ENCODE measurements at regions not wholly inside any gene's neighbourhood (a gene's known extent, or its start where the extent isn't known, plus 50 kb on each side); places are given as distances from the start of the nearest gene placed in this dataset.

GRCh38 chr11:109120341-109120740, 301.6 kb upstream of the C11orf87 start:
- intact Hi-C loops (cut with DNase I; ENCODE audit: low total_unique reads) = no loop called here
- Histone ChIP-seq H3K27ac (no peak overlapping the region), H3K9me3 (no peaks in the 10 kb centered on the region), H3K36me3 (no peaks in the 10 kb centered on the region), H3K4me1 (peaks cover 0 to 22% (median 8%) of the 10 kb centered on the region in 4 donors), H3K27me3 (no peaks in the 10 kb centered on the region), H3K4me3 (no peak overlapping the region)
- no peak for DNase-seq
- TF ChIP-seq CTCF (IDR thresholded peaks at IDR 0.05) = no peak

DNA sequence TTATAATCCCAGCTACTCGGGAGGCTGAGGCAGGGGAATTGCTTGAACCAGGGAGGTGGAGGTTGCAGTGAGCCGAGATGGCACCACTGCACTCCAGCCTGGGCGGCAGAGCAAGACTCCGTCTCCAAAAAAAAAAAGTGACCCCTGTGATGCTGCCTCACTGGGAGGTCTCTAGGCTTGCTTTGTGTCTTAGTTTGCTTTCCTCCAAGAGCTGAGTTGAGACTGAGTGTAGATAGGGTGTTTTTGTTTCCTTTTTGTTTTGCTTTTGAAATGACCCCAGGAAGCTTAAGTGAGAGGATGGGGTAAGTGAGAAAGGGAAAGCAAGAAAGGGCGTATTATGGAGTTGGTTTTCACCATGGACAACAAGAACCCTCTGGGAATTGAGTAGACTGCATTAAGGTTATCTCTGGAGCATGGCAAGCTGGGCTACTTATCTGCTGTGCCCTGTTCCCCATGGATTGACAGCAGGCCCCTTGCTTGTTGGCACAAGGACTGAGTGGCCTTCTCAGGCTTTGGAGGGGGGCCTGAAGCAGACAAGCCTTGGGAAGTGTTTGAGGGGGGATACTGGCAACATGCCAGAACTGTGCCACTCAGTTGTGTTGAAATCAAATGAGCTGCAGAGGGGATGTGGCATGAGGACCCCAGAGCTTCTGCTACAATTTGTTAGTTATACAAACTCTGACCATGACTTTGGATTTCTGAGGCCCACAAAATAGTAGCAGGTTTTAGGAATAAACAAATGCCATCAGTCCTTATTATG, 300.6 kb upstream of the C11orf87 start:
- no peak for DNase-seq
- Histone ChIP-seq H3K36me3 (no peaks in the 10 kb centered on the region), H3K4me3 (no peak overlapping the region), H3K27ac (no peak overlapping the region), H3K4me1 (peaks cover 0 to 22% (median 8%) of the 10 kb centered on the region in 4 donors), H3K9me3 (no peaks in the 10 kb centered on the region), H3K27me3 (no peaks in the 10 kb centered on the region)
- no peak for TF ChIP-seq CTCF (IDR thresholded peaks at IDR 0.05)
- intact Hi-C loops (cut with DNase I; ENCODE audit: low total_unique reads) = no loop called here

GRCh38 chr11:109123816-109124787, 297.9 kb upstream of the C11orf87 start:
- DNase-seq = no peak
- intact Hi-C loops (cut with DNase I; ENCODE audit: low total_unique reads) = no loop called here
- H3K4me1 ChIP-seq = peaks cover 0 to 22% (median 8%) of the 10 kb centered on the region in 4 donors
- H3K36me3 ChIP-seq = no peaks in the 10 kb centered on the region
- peak overlapping the region in 1 of 2 donors; percentile 8 for H3K4me3 ChIP-seq
- no peaks in the 10 kb centered on the region for H3K9me3 ChIP-seq
- no peaks in the 10 kb centered on the region for H3K27me3 ChIP-seq
- no peak for TF ChIP-seq CTCF (IDR thresholded peaks at IDR 0.05)
- no peak overlapping the region for H3K27ac ChIP-seq

- no peak for TF ChIP-seq CTCF (IDR thresholded peaks at IDR 0.05)
- no peak for DNase-seq
- Histone ChIP-seq H3K4me1 (no peaks in the 10 kb centered on the region), H3K27ac (no peak overlapping the region), H3K4me3 (no peak overlapping the region), H3K36me3 (no peaks in the 10 kb centered on the region), H3K9me3 (no peaks in the 10 kb centered on the region), H3K27me3 (no peaks in the 10 kb centered on the region)
- intact Hi-C loops (cut with DNase I; ENCODE audit: low total_unique reads) = no loop called here
These were observed 291.1 kb upstream of the C11orf87 start for GRCh38 chr11:109130910-109131309.

DNA sequence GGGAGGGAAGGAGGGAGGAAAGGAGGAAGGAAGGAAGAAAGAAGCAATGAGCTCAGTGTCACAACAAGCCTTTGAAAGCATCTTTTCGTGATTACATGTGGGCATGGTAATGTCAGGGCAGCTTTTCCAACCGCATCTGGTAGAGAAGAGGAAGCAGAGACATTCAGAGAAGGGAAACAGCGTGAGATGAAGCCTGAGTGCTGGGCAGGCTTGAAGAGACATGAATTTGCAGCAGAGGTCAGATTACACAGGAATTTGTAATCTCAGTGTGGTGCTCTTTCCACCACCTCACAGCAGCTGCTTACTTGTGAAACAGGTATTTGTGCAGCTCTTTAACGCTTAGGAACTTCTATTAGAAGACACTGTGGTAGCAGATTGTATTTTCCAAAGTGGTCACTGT, 289.5 kb upstream of the C11orf87 start:
- DNase-seq = no peak
- Histone ChIP-seq H3K27ac (no peak overlapping the region), H3K4me1 (no peaks in the 10 kb centered on the region), H3K9me3 (no peaks in the 10 kb centered on the region), H3K36me3 (no peaks in the 10 kb centered on the region), H3K27me3 (no peaks in the 10 kb centered on the region), H3K4me3 (no peak overlapping the region)
- TF ChIP-seq CTCF (IDR thresholded peaks at IDR 0.05) = no peak
- intact Hi-C loops (cut with DNase I; ENCODE audit: low total_unique reads) = no loop called here

Measured in tibial artery (tissue), 4 donors.